ENCODE measurements at regions not wholly inside any gene's neighbourhood (a gene's known extent, or its start where the extent isn't known, plus 50 kb on each side); places are given as distances from the start of the nearest gene placed in this dataset.

DNA sequence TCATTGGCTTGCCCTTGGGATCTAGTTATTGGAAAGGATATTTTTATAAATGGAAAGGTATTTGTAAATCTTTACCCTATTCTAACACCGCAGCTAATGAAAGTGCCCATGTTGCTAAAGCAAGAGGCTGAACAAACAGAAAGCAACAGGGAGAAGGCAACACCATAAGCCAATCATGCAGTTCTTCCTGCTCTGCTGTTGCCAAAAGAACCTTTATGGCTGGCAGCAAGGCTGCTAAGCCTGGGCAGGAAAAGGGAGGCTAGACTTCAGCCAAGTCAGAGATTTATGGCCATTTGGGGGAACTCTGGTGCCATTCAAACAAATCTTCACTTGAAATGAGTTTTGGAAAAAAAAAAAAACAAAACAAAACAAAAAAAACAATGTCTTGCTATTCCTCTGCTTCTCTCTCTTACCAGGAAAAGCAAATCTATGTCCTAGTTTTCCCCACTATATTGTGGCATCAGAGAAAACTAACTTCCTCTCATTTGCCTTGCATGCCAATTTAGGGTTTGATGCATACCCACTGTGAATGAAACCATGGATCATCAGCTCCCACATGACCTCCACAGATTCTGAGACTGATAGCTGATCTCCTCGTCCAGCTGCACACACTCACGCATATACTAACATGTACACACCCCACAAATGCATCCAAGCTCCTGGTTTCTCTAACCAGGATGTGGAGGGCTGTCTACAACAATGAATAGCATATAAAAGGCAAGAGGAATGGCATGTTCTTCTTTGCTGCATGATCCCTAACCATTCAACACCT is 179.3 kb downstream of the C1D start:
- TF ChIP-seq, protein P1, sequence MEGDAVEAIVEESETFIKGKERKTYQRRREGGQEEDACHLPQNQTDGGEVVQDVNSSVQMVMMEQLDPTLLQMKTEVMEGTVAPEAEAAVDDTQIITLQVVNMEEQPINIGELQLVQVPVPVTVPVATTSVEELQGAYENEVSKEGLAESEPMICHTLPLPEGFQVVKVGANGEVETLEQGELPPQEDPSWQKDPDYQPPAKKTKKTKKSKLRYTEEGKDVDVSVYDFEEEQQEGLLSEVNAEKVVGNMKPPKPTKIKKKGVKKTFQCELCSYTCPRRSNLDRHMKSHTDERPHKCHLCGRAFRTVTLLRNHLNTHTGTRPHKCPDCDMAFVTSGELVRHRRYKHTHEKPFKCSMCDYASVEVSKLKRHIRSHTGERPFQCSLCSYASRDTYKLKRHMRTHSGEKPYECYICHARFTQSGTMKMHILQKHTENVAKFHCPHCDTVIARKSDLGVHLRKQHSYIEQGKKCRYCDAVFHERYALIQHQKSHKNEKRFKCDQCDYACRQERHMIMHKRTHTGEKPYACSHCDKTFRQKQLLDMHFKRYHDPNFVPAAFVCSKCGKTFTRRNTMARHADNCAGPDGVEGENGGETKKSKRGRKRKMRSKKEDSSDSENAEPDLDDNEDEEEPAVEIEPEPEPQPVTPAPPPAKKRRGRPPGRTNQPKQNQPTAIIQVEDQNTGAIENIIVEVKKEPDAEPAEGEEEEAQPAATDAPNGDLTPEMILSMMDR (IDR thresholded peaks at IDR 0.05), result no peak
- TF ChIP-seq POLR2A (IDR thresholded peaks at IDR 0.05), result no peak

Measured in adrenal gland (tissue), 5 donors.